Loucy (cell line): ENCODE measurements at regions not wholly inside any gene's neighbourhood (a gene's known extent, or its start where the extent isn't known, plus 50 kb on each side); places are given as distances from the start of the nearest gene placed in this dataset.

ENCODE experiments used
- H2AFZ ChIP-seq: fragments of 200-600 bp; sonication (generic); 2 replicates; pipeline ENCODE4 v1.6.0; 2016; ENCODE audit warnings: antibody characterized with exemption, mild to moderate bottlenecking, low read length, moderate library complexity
- H3F3A ChIP-seq: fragments of 200-600 bp; 2 replicates; pipeline ENCODE4 v1.6.0; 2016; ENCODE audit warnings: antibody characterized with exemption, low read depth, mild to moderate bottlenecking
- H3K27me3 ChIP-seq: fragments of 200-600 bp; sonication (generic); 2 replicates; pipeline ENCODE4 v1.6.1; 2014; ENCODE audit warnings: low read length, mild to moderate bottlenecking; ENCODE audit not compliant: insufficient read depth, poor library complexity, severe bottlenecking
- H3K36me3 ChIP-seq: fragments of 200-600 bp; sonication (generic); 2 replicates; pipeline ENCODE4 v1.6.1; 2016; ENCODE audit warnings: low read length; ENCODE audit not compliant: insufficient read depth
- H3K4me1 ChIP-seq: fragments of 200-600 bp; sonication (generic); 2 replicates; pipeline ENCODE4 v1.5.1; 2014; ENCODE audit warnings: low read length, mild to moderate bottlenecking; ENCODE audit not compliant: insufficient read depth, poor library complexity, severe bottlenecking
- H3K4me2 ChIP-seq: fragments of 200-600 bp; sonication (generic); 2 replicates; pipeline ENCODE4 v1.6.0; 2014; ENCODE audit warnings: antibody characterized with exemption, low read length, low read depth, mild to moderate bottlenecking; ENCODE audit not compliant: poor library complexity, severe bottlenecking
- H3K4me3 ChIP-seq: fragments of 200-600 bp; sonication (generic); 2 replicates; pipeline ENCODE4 v1.5.1; 2014; ENCODE audit warnings: low read length, mild to moderate bottlenecking, mixed read lengths; ENCODE audit not compliant: poor library complexity, severe bottlenecking
- H3K79me2 ChIP-seq: fragments of 200-600 bp; sonication (generic); 2 replicates; pipeline ENCODE4 v1.6.1; 2014; ENCODE audit warnings: low read length; ENCODE audit not compliant: insufficient read depth
- H3K9ac ChIP-seq: fragments of 200-600 bp; sonication (generic); 2 replicates; pipeline ENCODE4 v1.6.0; 2014; ENCODE audit warnings: mild to moderate bottlenecking, low read depth, low read length, moderate library complexity; ENCODE audit not compliant: poor library complexity, severe bottlenecking
- H3K9me2 ChIP-seq: fragments of 200-600 bp; sonication (generic); replicated peaks from 2 replicates; pipeline ENCODE4 v1.6.1; 2016; ENCODE audit warnings: low read depth, low read length, mixed read lengths
- H3K9me3 ChIP-seq: fragments of 200-600 bp; sonication (generic); 2 replicates; pipeline ENCODE4 v1.6.1; 2014; ENCODE audit warnings: mild to moderate bottlenecking, antibody characterized with exemption, low read length, low read depth; ENCODE audit not compliant: insufficient read depth
- H4K20me1 ChIP-seq: fragments of 200-600 bp; sonication (generic); 2 replicates; pipeline ENCODE4 v1.6.0; 2014; ENCODE audit warnings: antibody characterized with exemption, low read length, mild to moderate bottlenecking; ENCODE audit not compliant: insufficient read depth, poor library complexity, severe bottlenecking
- EZH2phosphoT487 ChIP-seq: fragments of 200-600 bp; IDR thresholded peaks from 2 replicates; pipeline ENCODE4 v1.6.1; 2018; ENCODE audit warnings: antibody characterized with exemption, mild to moderate bottlenecking, moderate library complexity, borderline replicate concordance
- TF ChIP-seq, protein P1 (sequence below): fragments of 200-600 bp; sonication (generic); conservative IDR thresholded peaks from 2 replicates; pipeline ENCODE4 v1.5.1; 2014; ENCODE audit warnings: mild to moderate bottlenecking, antibody characterized with exemption, low read length

DNA sequence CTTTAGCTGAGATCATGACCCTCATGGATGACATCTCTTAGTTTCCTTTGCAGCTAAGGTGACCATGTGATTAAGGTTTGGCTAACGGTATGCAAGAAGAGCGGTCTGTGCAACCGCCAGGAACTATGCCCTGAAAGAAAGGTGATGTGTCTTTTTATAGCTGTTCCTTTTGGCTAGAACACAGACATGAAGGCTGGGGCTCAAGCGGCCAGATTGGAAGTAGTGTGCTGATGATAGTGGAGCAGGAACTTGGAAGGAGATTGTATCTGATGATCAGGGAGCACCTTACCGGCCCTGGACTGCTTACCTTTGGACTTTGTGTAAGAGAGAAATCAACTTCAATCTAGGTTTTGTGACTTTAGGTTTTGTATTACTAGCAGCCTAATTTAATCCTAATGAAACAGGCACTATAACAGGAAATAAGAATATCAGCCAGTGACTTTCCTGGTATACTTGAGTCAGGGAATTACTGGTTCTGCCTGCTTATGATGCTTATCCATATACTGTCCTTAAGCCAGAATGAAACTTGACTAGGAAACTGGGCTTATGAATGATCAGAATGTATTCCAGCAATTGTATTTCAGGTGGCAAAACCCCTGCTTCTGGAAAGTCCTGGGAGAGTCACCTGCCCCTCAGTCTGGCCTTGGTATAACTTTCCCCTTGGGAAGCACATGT, 164.3 kb upstream of the LRIG1 start:
- Histone ChIP-seq H3K36me3 (no peaks in the 10 kb centered on the region), H3K4me1 (peaks cover 6% of the 10 kb centered on the region), H4K20me1 (no peaks in the 10 kb centered on the region), H3K4me3 (no peak overlapping the region), H3K27me3 (no peaks in the 10 kb centered on the region), H3K9me2 (no peaks in the 10 kb centered on the region), H3K9me3 (no peaks in the 10 kb centered on the region), H3F3A (no peaks in the 10 kb centered on the region), H3K9ac (no peak overlapping the region), H2AFZ (no peak overlapping the region), H3K79me2 (no peaks in the 10 kb centered on the region), H3K4me2 (no peak overlapping the region)
- TF ChIP-seq, protein P1, sequence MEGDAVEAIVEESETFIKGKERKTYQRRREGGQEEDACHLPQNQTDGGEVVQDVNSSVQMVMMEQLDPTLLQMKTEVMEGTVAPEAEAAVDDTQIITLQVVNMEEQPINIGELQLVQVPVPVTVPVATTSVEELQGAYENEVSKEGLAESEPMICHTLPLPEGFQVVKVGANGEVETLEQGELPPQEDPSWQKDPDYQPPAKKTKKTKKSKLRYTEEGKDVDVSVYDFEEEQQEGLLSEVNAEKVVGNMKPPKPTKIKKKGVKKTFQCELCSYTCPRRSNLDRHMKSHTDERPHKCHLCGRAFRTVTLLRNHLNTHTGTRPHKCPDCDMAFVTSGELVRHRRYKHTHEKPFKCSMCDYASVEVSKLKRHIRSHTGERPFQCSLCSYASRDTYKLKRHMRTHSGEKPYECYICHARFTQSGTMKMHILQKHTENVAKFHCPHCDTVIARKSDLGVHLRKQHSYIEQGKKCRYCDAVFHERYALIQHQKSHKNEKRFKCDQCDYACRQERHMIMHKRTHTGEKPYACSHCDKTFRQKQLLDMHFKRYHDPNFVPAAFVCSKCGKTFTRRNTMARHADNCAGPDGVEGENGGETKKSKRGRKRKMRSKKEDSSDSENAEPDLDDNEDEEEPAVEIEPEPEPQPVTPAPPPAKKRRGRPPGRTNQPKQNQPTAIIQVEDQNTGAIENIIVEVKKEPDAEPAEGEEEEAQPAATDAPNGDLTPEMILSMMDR: no peak
- no peak for TF ChIP-seq EZH2phosphoT487

DNA sequence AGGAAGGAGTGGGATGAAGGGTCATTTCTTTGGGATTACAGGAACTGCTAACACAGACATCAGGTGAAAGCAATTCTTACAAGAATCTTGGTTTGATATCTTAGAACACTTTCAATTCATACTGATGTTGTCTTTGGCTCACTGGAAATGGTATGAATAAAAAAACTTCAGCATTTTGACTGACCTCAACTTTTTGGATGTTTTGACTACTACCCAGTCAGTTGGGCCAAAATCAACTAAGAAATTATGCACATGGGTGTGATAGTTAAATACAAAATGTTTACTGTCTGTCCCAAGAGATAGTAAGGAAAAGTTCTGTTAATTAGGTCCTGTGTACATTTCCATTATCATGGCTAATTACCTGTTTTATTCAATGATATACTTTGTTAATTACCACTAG, 165.5 kb upstream of the LRIG1 start:
- Histone ChIP-seq H3K4me3 (no peak overlapping the region), H3K27me3 (no peaks in the 10 kb centered on the region), H3F3A (no peaks in the 10 kb centered on the region), H4K20me1 (no peaks in the 10 kb centered on the region), H3K79me2 (no peaks in the 10 kb centered on the region), H3K4me2 (no peak overlapping the region), H3K9me3 (no peaks in the 10 kb centered on the region), H3K9ac (no peak overlapping the region), H3K36me3 (no peaks in the 10 kb centered on the region), H2AFZ (no peak overlapping the region), H3K9me2 (no peaks in the 10 kb centered on the region), H3K4me1 (peaks cover 10% of the 10 kb centered on the region)
- TF ChIP-seq, protein P1: no peak
- no peak for TF ChIP-seq EZH2phosphoT487

DNA sequence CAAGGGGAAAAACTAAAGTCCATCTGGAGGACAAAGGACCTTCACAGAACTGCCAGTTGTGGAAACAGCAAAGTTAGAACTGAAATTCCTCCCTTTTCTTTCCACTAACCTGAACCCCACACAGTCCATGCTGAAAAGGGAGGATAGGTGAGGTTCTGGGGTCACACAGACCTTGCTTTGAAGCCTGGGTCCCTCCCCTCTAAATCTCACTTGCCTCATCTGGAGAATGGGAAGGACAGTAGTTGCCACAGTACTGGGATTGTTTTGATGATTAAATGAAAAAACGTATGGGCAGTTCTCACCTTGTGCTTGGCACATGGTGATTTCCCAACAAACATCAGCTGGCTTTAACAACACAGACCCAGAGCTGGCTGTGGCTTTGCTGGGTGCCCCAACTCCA, 166.4 kb upstream of the LRIG1 start:
- H3K9me2 ChIP-seq: no peaks in the 10 kb centered on the region
- H3K27me3 ChIP-seq: no peaks in the 10 kb centered on the region
- H4K20me1 ChIP-seq: no peaks in the 10 kb centered on the region
- no peak overlapping the region for H3K9ac ChIP-seq
- H3K79me2 ChIP-seq: no peaks in the 10 kb centered on the region
- H3F3A ChIP-seq: no peaks in the 10 kb centered on the region
- TF ChIP-seq, protein P1: no peak
- TF ChIP-seq EZH2phosphoT487: no peak
- H3K9me3 ChIP-seq: no peaks in the 10 kb centered on the region
- H3K4me1 ChIP-seq: peaks cover 13% of the 10 kb centered on the region
- no peak overlapping the region for H2AFZ ChIP-seq
- no peak overlapping the region for H3K4me3 ChIP-seq
- no peaks in the 10 kb centered on the region for H3K36me3 ChIP-seq
- H3K4me2 ChIP-seq: no peak overlapping the region
